T-helper 1 cell (primary cell): ENCODE measurements at regions not wholly inside any gene's neighbourhood (a gene's known extent, or its start where the extent isn't known, plus 50 kb on each side); places are given as distances from the start of the nearest gene placed in this dataset.

ENCODE experiments used
- DNase-seq, 5 donors: peaks; one replicate each; pipeline ENCODE4 v3.0.0-alpha.2; 2012 to 2020

- DNase-seq = no peak
These were observed 105.3 kb upstream of the PDZRN3 start for GRCh38 chr3:73729969-73730440.

GRCh38 chr3:73727854-73728253 is 103.1 kb upstream of the PDZRN3 start:
- DNase-seq = no peak

- no peak for DNase-seq
These were observed 102.5 kb upstream of the PDZRN3 start for GRCh38 chr3:73727117-73727821.

GRCh38 chr3:73723596-73723995 is 98.9 kb upstream of the PDZRN3 start:
- no peak for DNase-seq

GRCh38 chr3:73719861-73720260 is 95.1 kb upstream of the PDZRN3 start:
- DNase-seq = no peak

- DNase-seq = no peak
These were observed 94.7 kb upstream of the PDZRN3 start for GRCh38 chr3:73719413-73719851.

GRCh38 chr3:73718326-73719110 is 93.8 kb upstream of the PDZRN3 start:
- no peak for DNase-seq

- no peak for DNase-seq
These were observed 91.7 kb upstream of the PDZRN3 start for GRCh38 chr3:73716418-73716817.

- no peak for DNase-seq
These were observed 85.6 kb upstream of the PDZRN3 start for GRCh38 chr3:73710340-73710739.

GRCh38 chr3:73709712-73710111 is 85.0 kb upstream of the PDZRN3 start:
- DNase-seq = no peak

- no peak for DNase-seq
These were observed 84.2 kb upstream of the PDZRN3 start for GRCh38 chr3:73708956-73709355.

GRCh38 chr3:73707772-73708171 is 83.0 kb upstream of the PDZRN3 start:
- no peak for DNase-seq

GRCh38 chr3:73706771-73707170 is 82.0 kb upstream of the PDZRN3 start:
- no peak for DNase-seq

- DNase-seq = no peak
These were observed 81.1 kb upstream of the PDZRN3 start for GRCh38 chr3:73705792-73706191.

- DNase-seq = no peak
These were observed 74.6 kb upstream of the PDZRN3 start for GRCh38 chr3:73699327-73699726.

- no peak for DNase-seq
These were observed 72.3 kb upstream of the PDZRN3 start for GRCh38 chr3:73697020-73697419.

GRCh38 chr3:73695841-73696240 is 71.1 kb upstream of the PDZRN3 start:
- DNase-seq = no peak

- no peak for DNase-seq
These were observed 70.4 kb upstream of the PDZRN3 start for GRCh38 chr3:73694983-73695757.

GRCh38 chr3:73687106-73688004 is 62.6 kb upstream of the PDZRN3 start:
- no peak for DNase-seq

GRCh38 chr3:73685061-73685460 is 60.3 kb upstream of the PDZRN3 start:
- DNase-seq = no peak

- no peak for DNase-seq
These were observed 59.0 kb upstream of the PDZRN3 start for GRCh38 chr3:73683706-73684105.

- DNase-seq = no peak
These were observed 56.9 kb upstream of the PDZRN3 start for GRCh38 chr3:73681610-73682009.
